H1 (cell line): ENCODE measurements at regions not wholly inside any gene's neighbourhood (a gene's known extent, or its start where the extent isn't known, plus 50 kb on each side); places are given as distances from the start of the nearest gene placed in this dataset.

Source experiments
- CTCF ChIA-PET: fragments of 300-600 bp; sonication (Branson Sonifier 250); formaldehyde crosslinking; loops from one replicate; lab custom pipeline; 2021; ENCODE audit not compliant: partially characterized antibody; lab: Charles Lee
- POLR2A ChIA-PET: fragments of 300-600 bp; sonication (Branson Sonifier 250); formaldehyde crosslinking; loops from one replicate; lab custom pipeline; 2021; ENCODE audit warnings: inconsistent platforms; ENCODE audit not compliant: partially characterized antibody; lab: Charles Lee
- DNase-seq, 2 experiments: peaks; one replicate each; pipeline versions ENCODE4 v3.0.0 to v3.0.0-alpha.2; 2010 to 2022; ENCODE audit warnings: low spot score in 2 of 2, low read depth in 1 of 2, mixed read lengths in 1 of 2
- FAIRE-seq: peaks from 2 replicates; lab custom pipeline; 2011; peaks lifted over from hg19 to GRCh38; lab: Jason Lieb, UNC
- H2AFZ ChIP-seq: 2 replicates; pipeline ENCODE4 v1.8.1; 2012; ENCODE audit warnings: low read length, inconsistent platforms
- H2AK5ac ChIP-seq: 2 replicates; pipeline ENCODE4 v1.6.1; 2013; ENCODE audit warnings: low read depth, low read length
- H2BK120ac ChIP-seq: replicated peaks from 2 replicates; pipeline ENCODE3; 2013; ENCODE audit warnings: low read depth, low read length, inconsistent platforms
- H2BK12ac ChIP-seq: 2 replicates; pipeline ENCODE4 v1.6.1; 2013; ENCODE audit warnings: low read depth, low read length
- H2BK15ac ChIP-seq: 2 replicates; pipeline ENCODE4 v1.6.1; 2013; ENCODE audit warnings: low read length
- H2BK20ac ChIP-seq: 2 replicates; pipeline ENCODE4 v1.6.1; 2013; ENCODE audit warnings: low read length
- H2BK5ac ChIP-seq: 2 replicates; pipeline ENCODE4 v1.6.1; 2013; ENCODE audit warnings: low read depth, low read length
- H3K14ac ChIP-seq: 2 replicates; pipeline ENCODE4 v1.6.1; 2013; ENCODE audit warnings: inconsistent platforms; ENCODE audit not compliant: insufficient read length
- H3K18ac ChIP-seq: 2 replicates; pipeline ENCODE4 v1.6.1; 2013; ENCODE audit warnings: low read length; ENCODE audit errors: extremely low read depth
- H3K23ac ChIP-seq: 2 replicates; pipeline ENCODE4 v1.6.1; 2013; ENCODE audit warnings: inconsistent platforms; ENCODE audit not compliant: insufficient read length
- H3K23me2 ChIP-seq: 2 replicates; pipeline ENCODE4 v1.6.1; 2013; ENCODE audit warnings: low read depth, low read length
- H3K27ac ChIP-seq: 2 replicates; pipeline ENCODE4 v1.6.1; 2011; ENCODE audit warnings: low read depth, low read length, inconsistent platforms
- H3K27me3 ChIP-seq, 4 experiments: replicated peaks in 1 of 4; 1 replicate in 1 of 4; 2 replicates in 3 of 4; pipeline versions ENCODE4 v1.6.1 to v1.8.1; 2011 to 2013; ENCODE audit warnings: low read length in 3 of 4, mild to moderate bottlenecking in 3 of 4, inconsistent platforms in 2 of 4, mixed read lengths in 2 of 4, moderate library complexity in 1 of 4; ENCODE audit not compliant: control insufficient read depth in 3 of 4, insufficient read depth in 3 of 4; ENCODE audit errors: extremely low read depth in 1 of 4
- H3K36me3 ChIP-seq, 4 experiments: 2 replicates each; pipeline versions ENCODE4 v1.6.1 to v1.8.1; 2011 to 2013; ENCODE audit warnings: mild to moderate bottlenecking in 4 of 4, low read length in 3 of 4, moderate library complexity in 2 of 4, control low read depth in 1 of 4, inconsistent platforms in 1 of 4; ENCODE audit not compliant: insufficient read depth in 4 of 4, control insufficient read depth in 2 of 4
- H3K4ac ChIP-seq: replicated peaks from 2 replicates; pipeline ENCODE3; 2013; ENCODE audit warnings: low read length, low read depth, mixed read lengths, inconsistent platforms; ENCODE audit not compliant: insufficient read length
- H3K4me1 ChIP-seq, 4 experiments: replicated peaks in 1 of 4; 1 replicate in 1 of 4; 2 replicates in 3 of 4; pipeline versions ENCODE4 v1.6.1 to v1.8.1; 2011 to 2013; ENCODE audit warnings: low read length in 3 of 4, inconsistent platforms in 2 of 4, mixed read lengths in 1 of 4; ENCODE audit not compliant: insufficient read depth in 4 of 4, control insufficient read depth in 3 of 4
- H3K4me2 ChIP-seq, 2 experiments: 2 replicates each; pipeline versions ENCODE4 v1.6.1 to v1.8.1; 2011 to 2013; ENCODE audit warnings: low read depth in 2 of 2, low read length in 2 of 2, control low read depth in 1 of 2, inconsistent platforms in 1 of 2, mild to moderate bottlenecking in 1 of 2; ENCODE audit not compliant: insufficient read depth in 1 of 2
- H3K4me3 ChIP-seq, 4 experiments: fragments of 200-600, 300-600 bp in 1 of 4; sonication (generic), shearing (Covaris generic), sonication (Bioruptor Twin) in 1 of 4; 2 replicates each; pipeline versions ENCODE4 v1.5.1 to v1.8.1; 2011 to 2016; ENCODE audit warnings: low read length in 4 of 4, low read depth in 3 of 4, control low read depth in 2 of 4, inconsistent platforms in 2 of 4, mild to moderate bottlenecking in 2 of 4, mixed read lengths in 1 of 4, moderate library complexity in 1 of 4; ENCODE audit not compliant: insufficient read depth in 2 of 4; ENCODE audit errors: extremely low read depth in 1 of 4
- H3K56ac ChIP-seq: replicated peaks from 2 replicates; pipeline ENCODE3; 2013; ENCODE audit warnings: low read depth, mild to moderate bottlenecking, mixed read lengths, low read length, inconsistent platforms; ENCODE audit not compliant: insufficient read length
- H3K79me1 ChIP-seq: 2 replicates; pipeline ENCODE4 v1.6.1; 2013; ENCODE audit warnings: low read depth, low read length, control low read depth
- H3K79me2 ChIP-seq, 2 experiments: 2 replicates each; pipeline versions ENCODE4 v1.6.1 to v1.8.1; 2012 to 2013; ENCODE audit warnings: low read length in 2 of 2, mild to moderate bottlenecking in 2 of 2, inconsistent platforms in 1 of 2; ENCODE audit not compliant: insufficient read depth in 2 of 2, control insufficient read depth in 1 of 2
- H3K9ac ChIP-seq, 4 experiments: replicated peaks in 1 of 4; 1 replicate in 1 of 4; 2 replicates in 3 of 4; pipeline versions ENCODE4 v1.6.1 to v1.8.1; 2011 to 2013; ENCODE audit warnings: low read depth in 3 of 4, low read length in 3 of 4, control low read depth in 2 of 4, mild to moderate bottlenecking in 2 of 4, moderate library complexity in 2 of 4, inconsistent platforms in 1 of 4; ENCODE audit errors: extremely low read depth in 1 of 4
- H3K9me3 ChIP-seq, 2 experiments: 2 replicates each; pipeline versions ENCODE4 v1.6.1 to v1.8.1; 2012 to 2013; ENCODE audit warnings: mild to moderate bottlenecking in 2 of 2, moderate library complexity in 2 of 2, control low read depth in 1 of 2, inconsistent platforms in 1 of 2, low read depth in 1 of 2, low read length in 1 of 2, mixed read lengths in 1 of 2; ENCODE audit not compliant: insufficient read depth in 2 of 2
- H4K20me1 ChIP-seq, 2 experiments: replicated peaks in 1 of 2; 2 replicates each; pipeline versions ENCODE3 to v1.8.1; 2011 to 2013; ENCODE audit warnings: inconsistent platforms in 2 of 2, low read length in 2 of 2, mild to moderate bottlenecking in 1 of 2; ENCODE audit not compliant: insufficient read depth in 2 of 2, control insufficient read depth in 1 of 2
- H4K5ac ChIP-seq: 2 replicates; pipeline ENCODE4 v1.6.1; 2013; ENCODE audit warnings: low read length, low read depth, mixed read lengths, inconsistent platforms; ENCODE audit not compliant: insufficient read length
- H4K8ac ChIP-seq: 2 replicates; pipeline ENCODE4 v1.8.0; 2013; ENCODE audit warnings: mild to moderate bottlenecking, moderate library complexity, low read length, inconsistent platforms; ENCODE audit not compliant: insufficient read depth; ENCODE audit errors: extremely low read depth
- H4K91ac ChIP-seq: replicated peaks from 2 replicates; pipeline ENCODE3; 2013; ENCODE audit warnings: low read length, mixed read lengths, inconsistent platforms; ENCODE audit not compliant: insufficient read length
- ASH2L ChIP-seq: fragments of 200-600, 300-600 bp; sonication (generic); IDR thresholded peaks from one replicate; pipeline ENCODE4 v1.7.1; 2017; ENCODE audit warnings: low read length
- ATF3 ChIP-seq: IDR thresholded peaks from 2 replicates; pipeline ENCODE4 v1.6.1; 2011; ENCODE audit warnings: low read depth, mild to moderate bottlenecking, low read length; ENCODE audit not compliant: insufficient read depth
- CREB1 ChIP-seq: IDR thresholded peaks from 2 replicates; pipeline ENCODE4 v1.6.1; 2012; ENCODE audit warnings: inconsistent platforms
- CTCF ChIP-seq, 3 experiments: IDR thresholded peaks; 1 replicate in 2 of 3; 2 replicates in 1 of 3; pipeline versions ENCODE4 v1.5.1 to v1.6.1; 2011; ENCODE audit warnings: low read length in 3 of 3, mild to moderate bottlenecking in 3 of 3, inconsistent platforms in 2 of 3, low read depth in 1 of 3, moderate library complexity in 1 of 3; ENCODE audit not compliant: insufficient read depth in 1 of 3; ENCODE audit errors: control extremely low read depth in 1 of 3
- FOSL1 ChIP-seq: IDR thresholded peaks from 2 replicates; pipeline ENCODE4 v1.6.1; 2011; ENCODE audit warnings: mild to moderate bottlenecking, low read depth, low read length, moderate library complexity; ENCODE audit not compliant: insufficient read depth
- GTF2F1 ChIP-seq: IDR thresholded peaks from 2 replicates; pipeline ENCODE4 v1.6.1; 2012; ENCODE audit warnings: low read depth, low read length, improper control_type of control experiment, borderline replicate concordance
- NRF1 ChIP-seq: IDR thresholded peaks from 2 replicates; pipeline ENCODE4 v1.6.1; 2011; ENCODE audit warnings: mild to moderate bottlenecking, low read depth, low read length, improper control_type of control experiment
- POLR2A ChIP-seq, 2 experiments: IDR thresholded peaks; 1 replicate in 1 of 2; 2 replicates in 1 of 2; pipeline ENCODE4 v1.6.1; 2011; ENCODE audit warnings: low read depth in 2 of 2, low read length in 2 of 2, mild to moderate bottlenecking in 2 of 2; ENCODE audit errors: control extremely low read depth in 1 of 2
- SIN3A ChIP-seq, 2 experiments: IDR thresholded peaks in 1 of 2; conservative IDR thresholded peaks in 1 of 2; 2 replicates each; pipeline ENCODE4 v1.6.1; 2011 to 2012; ENCODE audit warnings: low read length in 2 of 2, improper control_type of control experiment in 1 of 2, low read depth in 1 of 2, mild to moderate bottlenecking in 1 of 2
- SP1 ChIP-seq: IDR thresholded peaks from 2 replicates; pipeline ENCODE4 v1.6.1; 2011; ENCODE audit warnings: low read depth, low read length
- TBP ChIP-seq: IDR thresholded peaks from 2 replicates; pipeline ENCODE4 v1.6.1; 2011; ENCODE audit warnings: low read depth, low read length, improper control_type of control experiment
- WGBS, 2 experiments: shearing (Covaris generic) in 1 of 2; methylation state at CpG; one replicate each; pipeline versions ENCODE4 v1.1.6 to v1.1.7; 2013 to 2015; ENCODE audit warnings: low lambda C conversion rate in 2 of 2, mixed read lengths in 2 of 2, inconsistent platforms in 1 of 2, low coverage in 1 of 2, missing lambda C conversion rate in 1 of 2; ENCODE audit not compliant: insufficient replicate concordance in 2 of 2, insufficient coverage in 1 of 2, insufficient read length in 1 of 2; ENCODE audit errors: extremely low coverage in 1 of 2, missing lambda C conversion rate in 1 of 2; 5-methylcytosine and 5-hydroxymethylcytosine counted together

- Histone ChIP-seq H3K4me2 (no peak overlapping the region), H2BK5ac (no peak overlapping the region), H2AFZ (no peak overlapping the region), H4K91ac (no peak overlapping the region), H3K79me2 (no peaks in the 10 kb centered on the region), H3K56ac (no peak overlapping the region), H3K27me3 (no peaks in the 10 kb centered on the region), H3K27ac (no peak overlapping the region), H3K18ac (no peak overlapping the region), H4K8ac (no peak overlapping the region), H2BK12ac (no peak overlapping the region), H3K23me2 (no peaks in the 10 kb centered on the region), H3K4ac (no peak overlapping the region), H2BK15ac (no peak overlapping the region), H3K9ac (no peak overlapping the region), H3K36me3 (no peaks in the 10 kb centered on the region), H3K79me1 (no peaks in the 10 kb centered on the region; the same call in 1 of the 2 replicates), H4K5ac (no peak overlapping the region), H3K9me3 (no peaks in the 10 kb centered on the region), H3K4me1 (no peaks in the 10 kb centered on the region), H2AK5ac (no peak overlapping the region), H2BK20ac (no peak overlapping the region), H3K14ac (no peak overlapping the region), H3K23ac (no peak overlapping the region), H4K20me1 (no peaks in the 10 kb centered on the region), H2BK120ac (no peak overlapping the region), H3K4me3 (no peak overlapping the region)
- DNase-seq (no peak), FAIRE-seq (no peak)
- CTCF ChIA-PET, result interaction anchor here (1.5 to 2.7 kb wide), 2 partner anchors 9 to 21 kb away, joined by 4 to 9 read pairs; no protein-coding TSS in a partner anchor
- no peak for TF ChIP-seq NRF1
- no peak for TF ChIP-seq TBP
- no peak for TF ChIP-seq FOSL1
- TF ChIP-seq SIN3A (conservative IDR thresholded peaks at IDR 0.05 in 1 of 2, IDR thresholded peaks at IDR 0.05 in 1 of 2; ENCODE audit: low read depth in 1 of 2, low read length in 2 of 2), result no peak
- TF ChIP-seq SP1, result no peak
- no peak for TF ChIP-seq POLR2A (IDR thresholded peaks at IDR 0.05; ENCODE audit: control extremely low read depth in 1 of 2, low read depth in 2 of 2, low read length in 2 of 2)
- TF ChIP-seq ASH2L, result no peak
- TF ChIP-seq ATF3, result no peak
- TF ChIP-seq CREB1, result no peak
- TF ChIP-seq CTCF (IDR thresholded peaks at IDR 0.05; ENCODE audit: control extremely low read depth in 1 of 3, insufficient read depth in 1 of 3, low read depth in 1 of 3, low read length in 3 of 3), result no peak
- no peak for TF ChIP-seq GTF2F1
- POLR2A ChIA-PET, result no interaction called here
- WGBS, 2 experiments, result 93% methylated on average over 19 of the region's 19 CpGs; no CpG with 5 or more reads in 1 of the 2 experiments
These were observed 140.3 kb downstream of the NR2F2 start for GRCh38 chr15:96470681-96471310.
